GM18870 (cell line): ENCODE measurements at regions not wholly inside any gene's neighbourhood (a gene's known extent, or its start where the extent isn't known, plus 50 kb on each side); places are given as distances from the start of the nearest gene placed in this dataset.

Experiments used
- ATAC-seq: cut with Tn5 transposase; IDR thresholded peaks from one replicate; pipeline ENCODE4 v1.9.1; 2021; ENCODE audit warnings: moderate library complexity; ENCODE audit not compliant: unreplicated experiment

DNA sequence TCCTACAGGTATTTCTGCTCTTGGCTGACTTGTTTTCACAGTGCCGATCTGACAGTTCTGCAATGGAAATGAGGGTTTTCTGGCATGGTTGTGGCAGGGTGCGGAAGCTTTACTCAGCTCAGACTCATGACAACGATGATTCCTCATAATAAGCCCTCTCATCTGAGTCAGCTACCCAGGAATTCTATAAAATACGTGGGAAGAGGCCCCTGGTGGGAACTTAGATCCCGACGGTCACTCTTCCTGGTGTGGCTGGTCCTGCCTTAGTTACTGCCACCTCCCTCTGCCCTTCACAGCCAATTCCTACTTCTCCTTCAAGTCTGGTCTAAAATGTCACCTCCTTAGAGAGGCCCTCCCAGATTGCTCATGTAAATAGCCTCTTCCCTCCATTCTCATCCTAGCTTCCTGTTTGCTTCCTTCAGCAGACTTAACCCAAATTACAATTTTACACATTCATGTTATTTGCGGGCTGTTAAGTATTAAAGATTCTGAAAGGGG, 104.2 kb upstream of the MAP1LC3B2 start:
- ATAC-seq = no peak

DNA sequence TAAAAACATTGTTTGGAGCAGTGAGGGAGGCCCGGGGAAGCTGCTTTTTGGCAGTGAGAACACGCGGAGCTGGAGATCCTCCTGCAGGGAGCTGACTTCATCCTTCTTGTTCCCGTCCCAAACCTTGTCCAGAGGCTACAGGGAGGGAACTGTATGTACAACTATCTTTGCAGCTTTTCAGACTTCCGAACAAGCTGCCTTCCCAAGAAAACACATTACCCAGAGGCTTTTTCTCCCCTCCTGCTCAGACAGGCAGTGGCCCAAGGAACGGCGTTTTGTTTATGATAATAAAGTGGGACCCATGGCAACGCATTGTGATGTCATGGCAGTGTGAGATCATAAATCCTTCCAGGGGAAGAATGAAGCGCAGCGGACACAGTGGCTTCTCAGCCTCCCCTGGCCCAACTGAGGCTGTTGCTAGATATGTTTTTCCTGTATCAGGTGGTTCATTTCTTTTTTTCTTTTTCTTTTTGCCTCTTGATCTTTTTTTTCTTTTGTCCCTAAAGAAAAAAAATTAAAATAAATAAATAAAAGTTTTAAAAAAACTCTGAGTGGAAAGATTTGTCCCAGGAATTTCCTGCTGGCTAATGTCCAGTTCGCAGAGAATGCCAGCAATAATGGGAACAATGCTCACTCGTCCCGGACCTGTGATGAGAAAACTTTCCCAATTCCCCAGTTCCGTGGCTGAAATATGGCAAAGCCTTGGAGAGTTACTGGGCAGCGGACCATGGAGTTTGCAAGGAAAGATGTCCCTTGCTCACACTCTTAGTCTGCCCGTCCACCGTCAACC, 103.4 kb upstream of the MAP1LC3B2 start:
- ATAC-seq = no peak

DNA sequence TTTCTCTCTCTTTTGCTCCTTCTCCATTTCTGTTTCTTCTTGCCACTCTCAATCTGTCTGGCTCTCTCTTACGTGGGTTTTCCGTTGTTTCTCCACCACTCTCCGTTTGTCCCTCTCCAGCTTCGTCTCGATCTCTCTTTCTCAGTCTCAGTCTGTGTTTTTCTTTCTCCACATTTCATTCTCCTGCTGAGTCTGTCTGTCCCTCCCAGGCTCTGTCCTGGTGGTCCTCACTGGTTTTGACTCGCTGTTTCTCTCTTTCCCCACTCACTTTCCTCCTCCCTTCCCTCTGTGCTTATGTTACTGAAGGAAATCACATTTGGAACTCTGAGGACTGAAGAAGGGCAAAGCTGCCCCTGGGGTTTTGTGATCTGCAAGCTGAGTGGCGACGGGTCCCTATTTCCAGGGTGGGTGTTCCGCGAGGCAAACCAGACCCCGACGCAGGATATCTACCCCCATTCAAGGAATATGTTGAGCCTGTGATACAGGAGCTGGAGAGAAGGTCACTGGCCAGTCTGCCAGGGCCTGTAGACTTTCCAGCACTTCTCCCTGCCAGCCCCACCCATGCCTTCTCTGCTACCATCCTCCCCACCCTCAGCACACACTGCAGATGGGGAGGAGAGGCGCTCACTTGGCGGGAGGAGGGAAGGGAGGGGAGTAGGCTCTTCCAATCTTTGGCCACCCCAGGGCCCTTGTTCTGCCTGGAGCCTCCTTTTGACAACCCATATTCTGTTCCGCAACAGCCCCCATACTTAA, 102.7 kb upstream of the MAP1LC3B2 start:
- no peak for ATAC-seq

DNA sequence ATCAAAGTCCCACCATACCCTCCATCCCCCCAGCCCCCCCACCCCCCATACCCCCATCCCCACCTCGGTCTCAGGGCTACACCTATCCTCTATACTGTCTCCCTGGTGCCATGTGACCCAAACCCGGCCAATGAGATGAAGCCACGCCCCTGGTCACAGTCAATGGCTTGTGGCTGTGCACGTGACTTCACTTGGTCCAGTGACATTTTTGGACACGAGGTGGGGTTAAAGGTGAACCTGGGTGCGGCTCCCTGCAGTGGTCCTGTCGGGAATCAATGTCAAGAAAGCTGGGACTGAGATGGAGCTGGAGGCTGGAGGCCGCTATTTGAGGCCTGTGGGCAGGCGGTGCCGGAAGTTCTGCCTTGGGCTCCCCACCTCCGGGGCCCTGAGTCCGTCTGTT, 100.7 kb upstream of the MAP1LC3B2 start:
- ATAC-seq = no peak

DNA sequence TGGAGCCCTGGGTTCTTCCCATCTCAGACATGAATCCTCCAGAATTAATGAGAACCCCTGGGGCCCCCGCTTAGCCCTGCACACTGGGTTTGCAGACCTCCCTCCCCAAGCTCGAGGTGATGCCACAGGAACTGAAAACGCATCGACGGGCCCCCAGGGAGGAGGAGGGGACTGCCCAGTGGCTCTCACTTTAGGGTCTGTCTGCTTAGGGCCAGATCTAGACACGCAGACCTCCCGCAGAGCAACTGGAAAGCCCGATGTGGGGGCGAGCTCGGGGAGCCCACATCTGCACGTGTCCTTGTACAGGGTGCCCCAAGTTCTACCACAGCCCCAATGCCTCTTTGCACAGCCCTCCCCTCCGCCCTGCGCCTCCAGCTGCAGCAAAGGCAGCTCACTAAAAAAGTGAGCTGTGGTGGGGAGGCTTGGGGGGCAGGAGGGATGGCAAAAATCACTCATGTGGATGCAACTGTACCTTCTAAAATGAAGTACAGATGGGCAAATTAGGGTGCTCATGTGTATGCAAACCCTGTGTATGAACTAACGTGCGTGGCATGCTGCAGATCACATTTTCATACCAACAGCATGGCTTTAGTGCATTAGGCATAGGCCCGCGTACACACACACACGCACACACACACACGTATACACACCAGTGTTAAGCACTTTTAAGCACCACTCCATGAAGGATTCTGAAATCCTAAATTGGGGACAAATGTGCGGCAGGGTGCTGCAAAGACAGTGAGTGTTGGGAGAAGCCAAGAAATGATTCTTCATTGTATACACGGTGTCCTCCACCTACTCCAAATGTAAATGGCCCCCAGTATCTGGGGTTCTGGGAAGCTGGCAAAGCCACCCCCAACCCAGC, 99.9 kb upstream of the MAP1LC3B2 start:
- ATAC-seq = no peak

DNA sequence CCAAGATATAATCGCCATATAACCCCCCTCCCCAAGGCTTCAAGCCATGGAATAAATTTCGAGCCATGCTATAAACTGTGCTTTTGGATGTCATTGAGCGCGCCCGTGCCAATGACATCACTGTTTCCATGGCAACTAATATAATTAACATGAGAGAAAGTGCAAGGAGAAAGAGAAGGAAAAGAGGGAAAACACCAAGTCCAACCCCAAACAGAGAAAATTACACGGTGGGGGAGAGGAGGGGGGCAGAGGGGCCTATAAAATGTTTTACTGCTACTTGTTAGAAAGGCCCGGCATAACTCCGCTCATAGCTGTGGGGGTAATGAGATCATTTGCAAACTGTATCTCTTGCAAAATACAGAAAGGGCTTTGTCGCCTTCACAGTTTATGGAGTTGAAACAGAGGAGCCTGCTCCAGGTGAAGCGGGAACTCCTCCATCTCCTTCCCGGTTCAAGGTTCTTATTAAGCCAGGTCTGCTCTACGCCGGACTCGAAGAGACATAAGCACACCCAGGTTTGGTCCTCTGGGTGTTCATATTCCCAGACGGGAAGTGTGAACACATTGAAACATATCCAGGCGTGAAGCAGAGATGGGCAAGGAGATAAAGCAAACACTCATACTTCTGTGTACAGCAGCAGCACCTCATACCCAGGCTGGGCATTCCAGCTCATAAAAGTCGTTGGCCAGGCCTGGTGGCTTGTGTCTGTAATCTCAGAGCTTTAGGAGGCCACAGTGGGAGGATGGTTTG, 99.1 kb upstream of the MAP1LC3B2 start:
- ATAC-seq = no peak

DNA sequence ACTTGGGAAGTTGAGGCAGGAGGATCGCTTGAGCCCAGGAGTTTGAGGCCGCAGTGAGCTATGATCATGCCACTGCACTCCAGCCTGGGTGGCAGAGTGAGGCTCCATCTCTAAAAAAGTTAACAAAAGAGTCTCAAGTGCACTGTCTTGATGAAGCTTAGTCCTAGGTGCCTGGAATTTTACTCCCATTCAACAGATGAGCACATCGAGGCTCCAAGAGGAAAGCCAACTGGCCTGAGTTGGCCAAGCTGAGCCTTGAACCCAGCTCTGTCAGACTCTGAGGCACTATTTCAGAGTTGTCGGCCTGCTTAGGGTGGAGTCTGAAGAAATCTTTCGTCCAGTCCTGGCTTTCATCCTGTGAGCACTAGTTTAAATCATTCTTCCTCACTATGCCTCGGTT, 98.1 kb upstream of the MAP1LC3B2 start:
- ATAC-seq = no peak

DNA sequence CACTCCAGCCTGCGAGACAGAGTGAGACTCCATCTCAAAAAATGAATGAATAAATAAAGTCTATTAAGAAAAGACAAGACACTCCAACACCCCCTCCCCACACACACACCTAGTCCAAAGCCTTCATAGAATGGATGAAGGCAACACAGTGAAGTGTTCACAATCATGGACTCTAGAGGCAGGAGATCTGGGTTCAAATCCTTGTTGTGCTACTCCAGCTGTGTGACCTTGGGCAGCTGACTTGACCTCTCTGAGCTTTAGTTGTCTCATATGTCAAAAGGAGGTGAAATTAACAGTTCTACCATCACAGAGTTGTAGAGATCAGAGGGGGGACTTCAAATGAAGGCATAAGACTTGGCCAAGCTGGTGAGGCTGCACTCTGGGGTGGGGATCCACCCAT, 95.8 kb upstream of the MAP1LC3B2 start:
- no peak for ATAC-seq

DNA sequence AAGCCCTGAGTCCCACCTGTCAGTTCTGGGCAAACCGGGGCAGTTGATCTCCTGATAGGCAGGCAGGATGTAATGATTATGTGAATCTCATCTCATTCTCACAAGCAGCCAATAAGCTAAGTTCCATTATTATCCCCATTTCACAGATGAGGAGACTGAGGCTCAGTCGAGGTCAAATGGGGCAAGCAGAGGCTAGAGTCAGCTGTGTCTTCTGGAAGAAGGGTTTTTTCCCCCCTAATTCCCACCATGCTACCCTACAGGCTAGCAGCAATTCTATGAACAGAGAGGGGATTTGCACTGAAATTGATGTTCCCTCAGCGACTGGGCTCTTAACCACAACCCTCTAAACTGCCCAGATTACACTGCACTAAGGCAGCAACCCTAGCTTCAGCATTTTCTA, 93.8 kb upstream of the MAP1LC3B2 start:
- no peak for ATAC-seq

DNA sequence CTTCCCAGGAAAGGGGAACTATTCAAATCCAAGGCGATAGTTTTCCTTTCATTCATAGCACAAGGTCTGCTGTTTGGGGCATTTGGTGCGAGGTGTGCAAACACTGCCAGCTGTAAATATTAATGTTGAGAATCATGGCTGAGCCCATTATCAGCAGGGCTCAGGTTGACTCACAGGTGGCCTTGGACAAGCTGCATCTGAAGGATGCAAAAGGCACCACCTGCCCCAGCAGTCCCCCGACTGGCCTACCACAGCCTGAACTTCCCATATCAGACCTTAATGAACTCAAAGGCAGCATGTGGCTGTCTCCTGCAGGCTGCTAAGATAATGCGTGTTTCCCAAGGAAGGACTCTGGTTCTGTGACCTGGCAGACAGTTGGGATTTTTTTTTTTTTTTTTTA, 93.3 kb upstream of the MAP1LC3B2 start:
- no peak for ATAC-seq

DNA sequence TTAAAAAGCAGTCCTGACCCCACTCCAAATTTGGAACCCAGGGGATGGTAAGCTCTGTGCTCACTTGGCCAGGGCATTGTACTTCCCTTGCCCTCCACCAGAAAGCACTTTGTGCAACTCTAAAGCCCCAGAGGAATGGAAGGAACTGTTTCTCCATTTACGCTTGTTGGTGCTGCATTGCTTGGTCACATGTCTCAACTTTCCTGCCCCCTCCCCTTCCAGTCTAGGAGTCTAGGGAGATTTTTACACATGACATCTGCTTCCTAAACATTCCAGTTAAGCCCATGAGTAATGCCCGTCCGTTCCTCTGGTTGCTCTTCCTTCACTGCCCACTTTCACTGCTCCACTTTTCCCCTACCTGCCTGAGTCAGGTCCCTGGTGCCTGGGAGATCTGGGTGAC, 92.6 kb upstream of the MAP1LC3B2 start:
- ATAC-seq = no peak

DNA sequence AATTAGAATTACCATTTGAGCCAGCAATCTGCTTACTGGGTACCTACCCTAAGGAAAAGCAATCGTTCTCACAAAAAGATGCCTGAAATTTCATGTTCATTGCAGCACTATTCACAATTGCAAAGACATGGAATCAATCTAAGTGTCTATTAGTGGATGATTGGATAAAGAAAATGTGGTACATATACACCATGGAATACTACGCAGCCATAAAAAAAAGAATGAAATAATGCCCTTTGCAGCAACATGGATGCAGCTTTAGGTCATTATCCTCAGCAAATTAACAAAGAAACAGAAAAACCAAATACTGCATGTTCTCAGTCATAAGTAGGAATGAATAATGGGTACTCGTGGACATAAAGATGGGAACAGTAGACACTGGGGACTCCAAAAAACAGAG, 89.8 kb upstream of the MAP1LC3B2 start:
- no peak for ATAC-seq

DNA sequence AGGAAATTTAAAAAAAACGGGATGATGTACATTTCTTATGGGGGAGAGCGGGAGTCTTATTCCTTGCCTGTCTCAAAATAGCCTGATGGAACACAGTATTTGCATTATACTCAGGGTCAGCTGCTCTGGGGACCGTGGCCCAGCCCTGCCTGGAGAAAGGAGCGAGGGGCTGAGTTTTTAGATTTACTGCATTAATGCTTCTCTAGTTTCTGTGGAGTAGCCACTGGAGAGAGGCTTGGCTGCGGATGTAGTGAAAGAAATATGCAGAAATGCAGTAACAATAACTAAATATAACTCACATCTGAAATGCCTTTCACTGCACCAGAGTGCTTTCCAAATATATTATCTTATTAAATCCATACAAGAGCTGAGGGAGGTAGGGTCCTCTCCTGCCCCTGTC, 87.6 kb upstream of the MAP1LC3B2 start:
- ATAC-seq = no peak

DNA sequence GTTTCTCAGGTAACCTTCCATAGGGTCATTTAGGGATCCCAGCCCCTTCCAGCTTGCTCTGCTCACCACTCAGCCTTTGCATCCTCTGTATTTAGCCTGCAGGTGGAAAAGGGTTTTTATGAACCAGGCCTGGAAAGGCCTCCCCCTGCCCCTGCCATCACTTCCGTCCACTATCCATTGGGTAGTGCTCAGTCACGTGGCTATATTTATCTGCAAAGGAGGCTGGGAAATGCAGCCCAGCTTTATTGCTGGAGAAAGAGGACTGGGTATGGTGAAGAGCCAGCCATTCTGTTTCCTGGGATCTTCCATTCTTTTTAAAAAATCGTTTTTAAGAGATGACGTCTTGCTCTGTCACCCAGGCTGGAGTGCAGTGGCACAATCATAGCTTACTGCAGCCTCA, 87.0 kb upstream of the MAP1LC3B2 start:
- ATAC-seq = no peak

DNA sequence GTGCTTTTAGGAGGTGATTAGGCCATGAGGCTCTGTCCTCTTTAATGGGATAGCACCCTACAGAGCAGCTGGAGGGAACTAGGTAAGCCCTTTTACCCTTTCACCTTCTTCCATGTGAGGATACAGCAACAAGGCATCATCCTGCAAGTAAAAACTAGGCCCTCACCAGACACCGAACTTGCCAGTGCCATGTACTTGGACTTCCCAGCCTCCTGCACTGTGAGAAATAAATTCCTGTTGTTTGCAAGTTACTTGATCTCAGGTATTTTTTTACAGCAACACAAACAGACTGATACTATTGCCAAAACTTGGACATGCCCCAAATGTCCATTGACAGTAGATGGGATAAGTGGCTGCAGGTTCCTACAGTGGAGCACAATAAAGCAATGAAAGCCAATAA, 85.8 kb upstream of the MAP1LC3B2 start:
- ATAC-seq = no peak

DNA sequence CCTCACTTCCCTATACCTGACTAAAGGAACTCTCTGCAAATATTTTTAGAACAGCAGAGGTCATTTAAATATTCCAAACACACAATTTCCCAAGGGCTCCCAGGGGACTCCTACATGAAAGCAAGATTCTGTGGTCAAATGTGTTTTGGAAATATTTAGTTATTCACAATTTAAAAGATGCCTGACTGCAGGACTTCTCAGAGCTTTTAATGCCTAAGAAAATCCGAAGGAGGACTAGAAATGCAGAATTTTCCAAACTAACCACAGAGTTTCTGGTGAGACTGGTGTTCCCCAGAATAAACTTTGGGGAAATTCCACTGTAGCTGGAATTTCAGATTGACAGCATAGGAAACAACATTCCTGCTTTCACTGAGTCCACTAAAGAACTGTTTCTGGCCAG, 84.8 kb upstream of the MAP1LC3B2 start:
- ATAC-seq = no peak

DNA sequence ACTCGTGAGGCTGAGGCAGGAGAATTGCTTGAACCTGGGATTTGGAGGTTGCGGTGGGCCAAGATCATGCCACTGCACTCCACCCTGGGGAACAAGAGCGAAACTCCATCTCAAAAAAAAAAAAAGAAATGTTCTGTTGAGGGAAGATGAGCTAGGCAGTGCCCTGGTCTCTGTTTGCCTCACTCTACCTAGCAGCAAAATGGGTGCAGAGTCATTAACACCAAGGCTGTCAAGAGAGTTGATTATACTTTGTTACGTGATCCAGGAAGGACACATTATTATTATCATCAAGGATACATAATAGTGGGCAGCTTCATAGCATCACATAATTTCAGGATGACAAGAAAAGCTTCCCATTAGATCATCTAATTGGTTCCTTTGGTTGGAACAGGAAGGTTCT, 84.3 kb upstream of the MAP1LC3B2 start:
- ATAC-seq = no peak

DNA sequence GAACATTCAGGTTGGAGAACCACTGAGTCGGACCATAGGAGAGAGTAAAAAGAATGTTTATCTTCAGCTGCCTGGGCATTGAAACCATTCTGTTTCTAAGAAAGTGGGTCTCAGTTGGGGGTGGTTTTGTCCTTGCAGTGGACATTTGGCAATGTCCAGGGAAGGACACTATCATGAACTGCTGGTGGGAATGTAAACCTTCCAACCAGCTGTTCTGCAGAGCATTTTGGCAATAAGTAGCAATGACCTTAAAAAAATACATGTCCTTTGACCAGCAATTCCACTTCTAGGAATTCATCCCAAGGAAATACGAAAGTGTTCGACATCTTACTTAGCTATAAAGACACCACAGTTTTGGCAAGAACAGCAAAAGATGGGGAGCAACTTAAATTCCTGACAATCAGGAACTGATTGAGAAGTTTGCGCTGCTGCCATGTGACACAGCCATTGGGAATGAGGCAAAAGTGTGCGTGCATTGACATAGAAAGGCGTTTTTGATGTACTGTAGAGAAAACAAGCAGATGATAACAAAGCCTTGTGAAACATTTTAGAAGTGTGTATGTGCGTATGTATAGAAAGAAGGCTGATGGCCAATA, 82.9 kb upstream of the MAP1LC3B2 start:
- no peak for ATAC-seq

DNA sequence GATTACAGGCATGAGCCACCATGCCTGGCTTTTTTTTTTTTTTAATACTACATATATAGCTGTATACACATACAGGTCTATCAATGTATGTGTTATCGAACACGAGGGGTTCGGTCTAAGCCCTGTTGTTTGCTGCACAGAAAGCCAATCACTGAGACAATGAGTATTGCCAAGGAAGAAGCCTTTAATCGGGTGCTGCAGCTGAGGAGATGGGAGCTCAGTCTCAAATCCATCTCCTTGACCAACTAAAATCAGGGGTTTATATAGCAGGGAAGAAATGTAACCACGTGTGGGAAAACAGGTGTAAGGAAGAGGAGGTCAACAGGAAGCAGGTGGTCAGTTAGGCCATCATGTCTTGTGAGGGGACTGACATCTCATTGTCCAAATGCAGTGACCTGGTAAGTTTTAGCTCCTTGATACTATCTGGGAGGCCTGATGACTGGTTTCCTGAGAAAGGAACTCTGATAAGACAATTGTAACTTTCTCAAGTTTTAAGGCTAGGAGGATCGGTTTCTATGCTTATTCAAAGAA, 80.9 kb upstream of the MAP1LC3B2 start:
- no peak for ATAC-seq

DNA sequence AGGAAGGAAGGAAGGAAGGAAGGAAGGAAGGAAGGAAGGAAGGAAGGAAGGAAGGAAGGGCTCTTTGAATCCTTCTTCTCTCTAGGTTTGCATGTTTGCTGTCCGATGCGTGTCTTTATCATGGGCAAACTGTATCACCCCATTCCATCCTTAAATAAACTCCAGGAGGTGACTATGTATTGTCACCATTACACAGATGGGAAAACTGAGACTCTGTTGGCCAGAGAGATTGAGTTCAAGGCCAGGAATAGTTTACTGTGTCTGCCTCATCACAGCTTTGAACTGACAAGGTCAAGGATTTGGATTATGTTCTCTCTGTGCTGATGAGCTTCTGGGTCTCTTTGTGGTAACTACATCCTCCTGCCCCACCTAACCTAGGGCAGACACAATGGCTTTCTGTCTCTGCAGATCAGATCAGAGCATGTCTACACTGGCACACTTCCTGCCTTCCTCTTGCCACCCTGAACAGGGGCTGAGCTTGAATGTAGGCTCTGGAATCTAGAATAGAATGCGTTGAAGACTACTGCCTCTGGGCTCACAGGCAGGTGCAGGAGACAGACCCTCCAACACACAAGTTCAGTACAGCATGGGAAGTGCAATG, 78.9 kb upstream of the MAP1LC3B2 start:
- no peak for ATAC-seq
